NT2/D1 (cell line): ENCODE measurements at regions not wholly inside any gene's neighbourhood (a gene's known extent, or its start where the extent isn't known, plus 50 kb on each side); places are given as distances from the start of the nearest gene placed in this dataset.

Experiments
- DNase-seq: peaks from one replicate; pipeline ENCODE4 v3.0.0-alpha.2; 2011; ENCODE audit warnings: low read depth, low spot score
- H3K27me3 ChIP-seq: 2 replicates; pipeline ENCODE4 v1.6.0; 2011; ENCODE audit warnings: mild to moderate bottlenecking; ENCODE audit not compliant: insufficient read length, insufficient read depth
- H3K36me3 ChIP-seq: 2 replicates; pipeline ENCODE4 v1.6.1; 2011; ENCODE audit warnings: mild to moderate bottlenecking, low read length, mixed read lengths; ENCODE audit not compliant: insufficient read depth, insufficient read length
- H3K4me1 ChIP-seq: 2 replicates; pipeline ENCODE4 v1.5.1; 2011; ENCODE audit not compliant: insufficient read depth, insufficient read length
- H3K4me3 ChIP-seq: 2 replicates; pipeline ENCODE4 v1.5.1; 2011; ENCODE audit warnings: low read depth; ENCODE audit not compliant: insufficient read length
- H3K9ac ChIP-seq: 2 replicates; pipeline ENCODE4 v1.6.0; 2011; ENCODE audit warnings: low read depth; ENCODE audit not compliant: insufficient read length
- H3K9me3 ChIP-seq: 2 replicates; pipeline ENCODE4 v1.5.1; 2011; ENCODE audit warnings: mild to moderate bottlenecking, low read length; ENCODE audit not compliant: insufficient read depth
- SUZ12 ChIP-seq: IDR thresholded peaks from 2 replicates; pipeline ENCODE4 v1.6.1; 2011; ENCODE audit not compliant: insufficient read length, insufficient read depth; ENCODE audit errors: extremely low read depth
- YY1 ChIP-seq: IDR thresholded peaks from 2 replicates; pipeline ENCODE4 v1.6.1; 2011; ENCODE audit not compliant: insufficient read length, insufficient read depth
- ZNF274 ChIP-seq: IDR thresholded peaks from 2 replicates; pipeline ENCODE4 v1.6.1; 2011; ENCODE audit warnings: mild to moderate bottlenecking, low read depth, low read length

GRCh38 chr4:74845834-74846233 is 51.5 kb upstream of the BTC start:
- Histone ChIP-seq H3K4me3 (no peak overlapping the region), H3K36me3 (no peaks in the 10 kb centered on the region), H3K27me3 (no peaks in the 10 kb centered on the region), H3K9ac (no peak overlapping the region), H3K4me1 (no peaks in the 10 kb centered on the region), H3K9me3 (peaks cover 6% of the 10 kb centered on the region; the same call in 1 of the 2 replicates)
- DNase-seq: no peak
- TF ChIP-seq ZNF274 (no peak), YY1 (no peak), SUZ12 (no peak)
